Islet precursor cell (in vitro differentiated cells): ENCODE measurements at regions not wholly inside any gene's neighbourhood (a gene's known extent, or its start where the extent isn't known, plus 50 kb on each side); places are given as distances from the start of the nearest gene placed in this dataset.
A peak's percentile ranks its signal among the peaks of the same experiment; 100 is the strongest.

Experiments
- DNase-seq: peaks from one replicate; pipeline ENCODE4 v3.0.0-alpha.2; 2018

DNA sequence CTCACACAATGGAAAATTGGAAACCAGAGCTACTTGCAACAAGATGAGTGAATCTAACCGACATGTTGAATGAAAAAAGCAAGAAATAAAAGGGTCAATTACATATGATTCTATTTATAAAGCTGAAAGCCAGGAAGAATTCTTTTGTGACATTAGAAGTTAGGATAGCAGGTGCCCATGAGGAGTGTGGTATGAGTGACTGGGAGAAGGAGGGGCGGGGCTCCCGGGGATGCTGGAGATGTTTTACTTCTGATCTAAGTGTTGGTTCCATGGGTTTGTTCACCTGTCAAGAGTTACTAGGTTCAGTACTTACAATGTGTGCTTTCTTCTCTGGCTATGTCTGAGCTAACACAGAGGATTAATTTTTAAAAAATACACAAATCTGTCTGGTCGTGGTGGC is 60.8 kb downstream of the NSMCE3 start:
- no peak for DNase-seq

DNA sequence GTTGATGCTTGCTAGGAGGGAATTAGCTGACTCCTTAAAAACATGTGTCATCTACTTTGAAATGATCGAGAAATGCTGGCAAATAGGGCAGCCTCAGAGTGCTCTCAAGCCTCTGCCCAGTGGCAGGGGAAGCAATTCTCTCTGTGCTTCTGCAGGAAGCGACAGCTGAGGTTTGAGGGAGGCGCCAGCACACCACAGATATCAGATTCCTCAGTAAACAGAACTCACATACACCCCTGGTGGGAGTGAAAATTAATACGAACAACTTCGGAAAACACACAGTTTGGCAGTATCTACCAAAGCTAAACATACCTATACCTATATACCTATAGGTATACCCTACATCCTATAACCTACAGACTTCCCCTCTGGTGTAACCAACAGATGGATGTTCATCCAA is 61.3 kb downstream of the NSMCE3 start:
- DNase-seq = no peak

DNA sequence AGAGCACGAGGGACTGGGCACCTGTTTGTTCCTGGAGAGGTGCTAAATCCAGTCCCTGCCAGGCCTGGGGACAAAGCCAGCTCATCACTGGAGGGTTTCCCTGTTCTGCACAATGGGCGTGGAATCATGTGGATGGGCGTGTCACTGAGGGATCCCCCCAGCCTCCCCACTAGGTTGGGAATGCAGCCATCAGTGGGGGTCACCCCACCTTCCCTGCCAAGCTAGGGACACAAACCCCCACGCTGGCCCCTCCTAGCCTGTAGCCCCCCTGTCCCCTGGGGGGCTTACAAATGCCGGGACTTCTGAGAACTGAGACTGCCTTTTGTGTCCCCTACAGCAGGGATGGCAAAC is 61.9 kb downstream of the NSMCE3 start:
- no peak for DNase-seq

- no peak for DNase-seq
Observed at GRCh38 chr15:29207027-29207757, 62.4 kb downstream of the NSMCE3 start.

- no peak for DNase-seq
Observed at GRCh38 chr15:29205186-29205585, 64.4 kb downstream of the NSMCE3 start.

GRCh38 chr15:29204369-29204755 is 65.3 kb downstream of the NSMCE3 start:
- no peak for DNase-seq

DNA sequence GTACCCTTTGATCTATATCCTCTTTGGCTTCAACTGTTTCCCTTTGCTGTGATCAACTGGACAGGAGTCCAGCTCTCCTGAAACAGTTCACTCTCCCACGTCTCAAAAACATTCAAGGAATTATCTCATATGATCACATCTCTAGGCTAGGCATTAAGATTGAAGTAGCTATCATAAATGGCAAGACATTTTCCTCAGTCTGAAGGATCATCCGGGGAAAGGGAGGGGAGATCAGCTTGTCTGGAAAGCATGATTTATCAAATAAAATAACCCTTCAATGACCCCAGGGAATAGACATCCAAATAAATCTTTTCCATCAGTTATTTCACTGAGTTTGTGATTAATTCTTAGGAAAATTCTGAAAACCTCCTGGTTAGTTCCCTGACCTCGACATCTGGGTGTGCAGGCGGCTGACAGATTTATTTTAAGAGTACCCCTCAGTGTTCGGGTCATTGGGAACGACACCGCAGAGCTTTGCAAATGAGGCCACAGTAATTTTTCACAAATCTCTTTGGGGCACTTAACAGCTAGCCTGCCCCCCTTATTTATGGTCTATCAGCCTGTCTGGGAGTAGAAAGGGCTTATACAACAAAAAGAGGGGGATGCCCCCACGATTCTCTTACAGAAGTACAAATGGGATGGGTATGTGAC is 65.8 kb downstream of the NSMCE3 start:
- DNase-seq = no peak

DNA sequence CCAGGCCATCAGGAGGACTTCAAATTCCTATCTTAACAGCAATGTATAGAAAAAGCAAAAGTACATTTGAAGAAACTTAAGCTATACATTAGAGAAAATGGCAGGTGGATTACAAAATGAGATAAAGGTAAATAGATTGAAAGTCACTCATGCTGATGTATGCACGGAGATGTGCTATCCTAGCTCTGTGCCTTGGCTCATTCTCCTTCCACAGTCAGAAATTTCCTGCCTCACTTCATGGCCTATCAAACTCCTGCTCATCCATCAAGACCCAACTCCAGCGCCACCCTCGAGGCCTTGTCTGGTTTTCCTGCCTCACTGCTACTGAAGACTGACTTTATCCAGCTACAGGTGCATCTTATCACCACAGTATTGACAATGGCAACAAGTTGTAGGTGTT is 72.9 kb downstream of the NSMCE3 start:
- no peak for DNase-seq

- peak; percentile 79 for DNase-seq
Observed at GRCh38 chr15:29196290-29196689, 73.3 kb downstream of the NSMCE3 start.

DNA sequence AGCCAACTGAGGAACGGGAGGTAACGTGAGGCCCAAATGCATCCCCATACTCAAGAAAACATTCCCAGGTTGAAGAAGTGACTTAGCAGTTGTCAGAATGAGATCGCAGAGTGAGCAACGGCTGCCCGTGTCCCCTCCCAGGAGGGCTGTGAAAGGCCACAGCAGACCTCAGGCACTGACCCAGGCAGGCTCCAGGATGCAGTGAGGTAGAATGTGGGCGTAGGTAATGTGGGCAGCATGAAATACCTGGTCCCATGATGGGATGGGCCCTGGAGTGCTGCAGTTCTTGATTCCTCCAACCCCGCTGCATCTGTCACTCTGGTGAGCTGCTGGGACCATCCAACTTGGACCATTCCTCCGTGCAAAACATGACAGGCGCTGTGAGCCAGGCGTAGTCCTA is 74.8 kb downstream of the NSMCE3 start:
- DNase-seq = no peak

GRCh38 chr15:29183071-29183831 is 86.4 kb downstream of the NSMCE3 start:
- DNase-seq = no peak

DNA sequence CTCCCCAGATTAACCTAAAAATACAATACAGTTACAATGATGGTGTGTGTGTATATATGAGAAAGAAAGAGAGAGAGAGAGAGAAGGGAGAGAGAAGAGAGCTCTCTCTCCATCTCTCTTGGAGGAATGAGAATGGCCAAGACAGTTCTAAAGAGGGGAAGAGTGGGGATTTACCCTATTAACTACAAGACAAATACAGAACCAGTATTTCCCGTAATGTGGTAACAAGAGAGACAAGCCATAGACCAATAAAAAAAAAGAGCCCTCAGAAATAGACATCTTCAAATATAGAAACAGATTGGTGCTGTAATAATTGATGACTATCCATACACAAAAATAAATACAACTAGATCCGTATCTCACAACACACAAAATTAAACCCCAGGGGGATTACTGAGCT is 87.0 kb downstream of the NSMCE3 start:
- DNase-seq = no peak

DNA sequence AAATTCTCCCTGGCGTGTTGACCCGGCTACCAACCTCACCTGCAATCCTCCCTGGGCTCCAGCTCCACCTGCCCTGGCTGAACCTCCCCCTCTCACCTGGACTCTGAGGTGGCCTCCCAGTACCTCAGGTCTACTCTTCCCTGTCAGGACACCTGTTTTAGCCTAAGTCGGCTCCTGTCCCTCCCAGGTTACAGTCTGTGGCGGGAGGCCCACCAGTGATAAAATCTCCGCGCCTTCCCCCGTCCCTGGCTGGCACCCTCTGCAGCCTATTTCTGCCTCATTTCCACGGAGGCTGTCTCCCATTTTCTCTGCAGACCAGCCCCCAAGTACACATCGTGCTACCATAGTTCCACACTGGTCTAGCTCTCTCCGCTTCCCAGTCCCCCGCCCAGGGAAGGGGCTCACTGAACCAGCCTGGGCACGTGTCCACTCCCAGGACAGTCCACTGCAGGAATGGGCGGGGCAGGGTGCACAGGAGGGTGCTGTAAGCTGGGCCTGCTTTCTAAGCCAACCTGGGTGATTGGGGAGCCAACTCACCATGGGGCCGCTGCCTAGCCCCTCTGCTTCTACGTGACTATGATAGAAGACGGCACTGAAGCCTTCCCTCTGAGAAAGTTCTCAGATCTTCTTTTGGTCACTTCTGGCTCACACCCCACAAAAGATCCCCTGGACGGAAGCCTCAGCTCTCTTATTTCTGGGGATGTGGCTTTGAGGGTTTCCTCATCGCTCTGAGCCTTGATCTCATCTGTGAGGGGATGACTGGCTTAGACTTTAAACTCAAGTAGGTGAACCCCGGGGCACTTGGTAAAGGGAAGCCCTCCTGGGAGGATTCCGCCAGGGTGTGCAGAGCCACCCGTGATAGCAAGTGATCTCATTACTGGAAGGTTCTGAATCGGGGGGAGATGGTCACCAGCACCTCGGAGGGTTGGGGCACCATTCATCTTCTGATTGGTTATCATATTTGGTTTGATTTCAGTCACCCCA is 96.6 kb downstream of the NSMCE3 start:
- DNase-seq = no peak

DNA sequence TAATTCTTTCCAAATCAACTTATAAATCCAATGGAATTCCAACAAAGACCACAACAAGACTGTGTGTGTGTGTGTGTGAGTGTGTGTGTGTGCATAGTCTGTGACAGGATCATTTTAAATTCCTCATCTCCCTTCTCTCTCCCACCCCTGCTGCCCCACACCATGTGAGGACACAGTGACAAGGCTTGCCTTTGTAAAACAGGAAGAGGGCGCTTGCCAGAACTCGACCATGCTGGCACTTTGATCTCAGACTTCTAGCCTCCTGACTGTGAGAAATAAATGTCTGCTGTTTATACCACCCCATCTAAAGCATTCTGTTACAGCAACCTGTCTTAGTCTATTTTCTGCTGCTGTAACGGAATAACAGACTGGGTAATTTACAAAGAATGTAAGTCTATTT is 99.1 kb downstream of the NSMCE3 start:
- no peak for DNase-seq
